ENCODE measurements at regions not wholly inside any gene's neighbourhood (a gene's known extent, or its start where the extent isn't known, plus 50 kb on each side); places are given as distances from the start of the nearest gene placed in this dataset.

DNA sequence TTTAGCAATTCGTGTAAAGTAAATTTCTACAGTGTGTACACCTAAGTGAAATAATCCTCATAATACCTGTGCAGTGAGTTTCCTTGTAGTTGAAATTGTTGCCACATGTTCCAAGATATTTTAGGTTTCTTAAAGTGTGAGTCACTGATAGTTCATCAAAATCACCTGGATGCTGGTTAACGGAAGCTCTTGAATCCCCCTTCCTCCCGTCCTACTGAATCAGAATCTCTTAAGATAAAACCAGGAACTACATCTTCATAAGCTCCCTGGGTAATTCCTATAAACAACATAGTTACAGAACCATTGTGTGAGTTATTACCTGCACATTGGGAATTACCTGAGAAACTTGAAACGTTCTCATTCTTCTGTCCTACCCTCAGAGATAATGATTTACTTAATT lies 197.4 kb upstream of the HS3ST1 start:
- Histone ChIP-seq H3K27me3 (replicated peaks) (no peaks in the 10 kb centered on the region), H3K36me3 (replicated peaks) (no peaks in the 10 kb centered on the region), H3K27ac (no peak overlapping the region), H3K4me3 (ENCODE audit: low read depth, low read length) (no peak overlapping the region)
- DNase-seq, result no peak
- TF ChIP-seq, protein P1, sequence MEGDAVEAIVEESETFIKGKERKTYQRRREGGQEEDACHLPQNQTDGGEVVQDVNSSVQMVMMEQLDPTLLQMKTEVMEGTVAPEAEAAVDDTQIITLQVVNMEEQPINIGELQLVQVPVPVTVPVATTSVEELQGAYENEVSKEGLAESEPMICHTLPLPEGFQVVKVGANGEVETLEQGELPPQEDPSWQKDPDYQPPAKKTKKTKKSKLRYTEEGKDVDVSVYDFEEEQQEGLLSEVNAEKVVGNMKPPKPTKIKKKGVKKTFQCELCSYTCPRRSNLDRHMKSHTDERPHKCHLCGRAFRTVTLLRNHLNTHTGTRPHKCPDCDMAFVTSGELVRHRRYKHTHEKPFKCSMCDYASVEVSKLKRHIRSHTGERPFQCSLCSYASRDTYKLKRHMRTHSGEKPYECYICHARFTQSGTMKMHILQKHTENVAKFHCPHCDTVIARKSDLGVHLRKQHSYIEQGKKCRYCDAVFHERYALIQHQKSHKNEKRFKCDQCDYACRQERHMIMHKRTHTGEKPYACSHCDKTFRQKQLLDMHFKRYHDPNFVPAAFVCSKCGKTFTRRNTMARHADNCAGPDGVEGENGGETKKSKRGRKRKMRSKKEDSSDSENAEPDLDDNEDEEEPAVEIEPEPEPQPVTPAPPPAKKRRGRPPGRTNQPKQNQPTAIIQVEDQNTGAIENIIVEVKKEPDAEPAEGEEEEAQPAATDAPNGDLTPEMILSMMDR (IDR thresholded peaks at IDR 0.05; ENCODE audit: low read depth, low read length, missing control alignments), result no peak
- in situ Hi-C loops (cut with HindIII; ENCODE audit: low pct_ligation_motif_present, low sequenced_read_pairs), result no loop called here

DNA sequence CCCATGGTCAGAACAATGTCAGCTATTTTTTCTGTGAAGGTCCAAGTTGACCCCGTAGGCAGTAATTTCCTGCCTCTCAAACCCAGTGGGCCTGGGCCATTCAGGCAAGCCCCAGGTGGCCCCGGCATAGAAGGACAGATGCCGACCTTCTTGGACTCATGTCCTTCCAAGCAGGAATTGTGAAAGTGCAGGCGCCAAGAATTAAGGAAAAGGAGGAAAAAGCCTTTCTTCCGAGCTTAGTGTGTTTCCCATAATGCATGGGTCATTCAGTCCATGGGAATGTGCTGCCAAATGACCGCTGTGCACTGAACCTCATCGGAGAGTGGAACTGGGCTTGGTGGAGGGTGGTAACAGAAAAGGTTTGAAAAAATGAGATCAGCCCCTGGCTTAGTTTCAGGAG lies 196.5 kb upstream of the HS3ST1 start:
- no peak overlapping the region for H3K4me3 ChIP-seq (ENCODE audit: low read depth, low read length)
- no peak for DNase-seq
- no peaks in the 10 kb centered on the region for H3K27me3 ChIP-seq (replicated peaks)
- in situ Hi-C loops (cut with HindIII; ENCODE audit: low pct_ligation_motif_present, low sequenced_read_pairs), result no loop called here
- H3K36me3 ChIP-seq (replicated peaks), result no peaks in the 10 kb centered on the region
- H3K27ac ChIP-seq, result no peak overlapping the region
- TF ChIP-seq, protein P1 (IDR thresholded peaks at IDR 0.05; ENCODE audit: low read depth, low read length, missing control alignments), result no peak

DNA sequence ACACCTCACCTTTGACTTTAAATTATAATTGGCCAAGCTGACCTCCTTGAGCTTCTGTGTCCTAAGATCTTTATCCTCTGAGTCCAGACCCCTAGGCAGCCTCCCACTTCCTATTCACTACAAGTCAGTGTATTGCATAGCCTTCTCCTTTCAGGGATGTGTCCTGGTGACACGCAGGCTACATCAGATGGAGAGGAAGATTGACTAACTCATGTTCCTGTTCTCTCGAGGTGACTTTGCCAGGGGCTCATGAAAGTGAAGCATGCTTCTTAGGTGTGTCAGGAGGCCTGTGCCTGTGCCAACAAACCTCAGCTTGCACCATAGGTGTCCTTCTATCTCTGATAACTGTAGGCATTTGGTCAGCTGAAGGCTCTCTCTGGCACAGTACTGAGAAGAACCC lies 195.7 kb upstream of the HS3ST1 start:
- DNase-seq, result no peak
- TF ChIP-seq, protein P1 (IDR thresholded peaks at IDR 0.05; ENCODE audit: low read depth, low read length, missing control alignments), result no peak
- no peaks in the 10 kb centered on the region for H3K36me3 ChIP-seq (replicated peaks)
- no peak overlapping the region for H3K4me3 ChIP-seq (ENCODE audit: low read depth, low read length)
- no peak overlapping the region for H3K27ac ChIP-seq
- in situ Hi-C loops (cut with HindIII; ENCODE audit: low pct_ligation_motif_present, low sequenced_read_pairs), result no loop called here
- H3K27me3 ChIP-seq (replicated peaks), result no peaks in the 10 kb centered on the region

DNA sequence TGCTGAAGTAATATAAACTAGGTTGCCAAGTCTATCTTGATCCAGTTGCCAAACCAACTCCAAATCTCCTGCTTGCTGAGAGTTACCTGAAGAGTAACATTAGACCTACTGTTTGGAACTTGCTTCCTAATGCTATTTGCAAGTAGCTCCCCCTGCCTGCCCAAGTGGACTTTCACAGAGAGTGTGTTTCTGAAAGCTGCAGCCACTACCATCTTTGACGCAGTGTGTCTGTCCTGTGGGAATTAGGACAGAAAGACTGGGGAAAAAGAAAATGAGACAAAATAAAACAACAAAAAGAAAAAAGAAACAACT lies 195.0 kb upstream of the HS3ST1 start:
- Histone ChIP-seq H3K4me3 (ENCODE audit: low read depth, low read length) (no peak overlapping the region), H3K27me3 (replicated peaks) (no peaks in the 10 kb centered on the region), H3K27ac (no peak overlapping the region), H3K36me3 (replicated peaks) (no peaks in the 10 kb centered on the region)
- in situ Hi-C loops (cut with HindIII; ENCODE audit: low pct_ligation_motif_present, low sequenced_read_pairs), result no loop called here
- DNase-seq, result no peak
- TF ChIP-seq, protein P1 (IDR thresholded peaks at IDR 0.05; ENCODE audit: low read depth, low read length, missing control alignments), result peak; percentile 70

DNA sequence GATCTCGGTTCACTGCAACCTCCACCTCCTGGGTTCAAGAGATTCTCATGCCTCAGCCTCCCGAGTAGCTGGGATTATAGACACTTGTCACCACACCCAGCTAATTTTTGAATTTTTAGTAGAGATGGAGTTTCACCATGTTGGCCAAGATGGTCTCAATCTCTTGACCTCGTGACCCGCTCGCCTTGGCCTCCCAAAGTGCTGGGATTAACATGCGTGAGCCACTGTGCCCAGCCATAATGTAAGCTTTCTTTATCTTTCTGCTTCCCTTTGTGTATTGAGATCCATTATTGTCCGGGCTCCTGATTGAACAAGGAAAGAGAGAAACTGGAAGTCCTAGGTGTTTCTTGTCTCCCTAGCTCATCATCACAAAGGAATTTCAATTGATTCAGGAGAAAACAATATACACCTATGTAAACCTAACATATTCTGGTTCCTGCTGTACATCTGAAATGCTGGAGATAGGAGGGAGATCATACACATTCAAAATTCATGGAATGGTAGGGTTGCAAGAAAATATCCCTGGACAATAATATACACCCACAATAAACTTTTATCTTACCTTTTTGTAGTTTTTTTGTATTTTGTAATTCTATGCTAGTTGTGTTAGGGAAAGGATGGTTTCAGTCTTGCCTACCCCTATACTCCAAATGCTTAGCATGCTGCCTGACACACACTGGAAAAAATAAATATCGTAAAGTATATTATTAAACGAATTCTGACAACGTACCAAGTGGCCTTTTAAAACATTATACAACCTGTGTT lies 194.4 kb upstream of the HS3ST1 start:
- in situ Hi-C loops (cut with HindIII; ENCODE audit: low pct_ligation_motif_present, low sequenced_read_pairs), result no loop called here
- TF ChIP-seq, protein P1 (IDR thresholded peaks at IDR 0.05; ENCODE audit: low read depth, low read length, missing control alignments), result no peak
- Histone ChIP-seq H3K27ac (no peak overlapping the region), H3K36me3 (replicated peaks) (no peaks in the 10 kb centered on the region), H3K4me3 (ENCODE audit: low read depth, low read length) (no peak overlapping the region), H3K27me3 (replicated peaks) (no peaks in the 10 kb centered on the region)
- no peak for DNase-seq

DNA sequence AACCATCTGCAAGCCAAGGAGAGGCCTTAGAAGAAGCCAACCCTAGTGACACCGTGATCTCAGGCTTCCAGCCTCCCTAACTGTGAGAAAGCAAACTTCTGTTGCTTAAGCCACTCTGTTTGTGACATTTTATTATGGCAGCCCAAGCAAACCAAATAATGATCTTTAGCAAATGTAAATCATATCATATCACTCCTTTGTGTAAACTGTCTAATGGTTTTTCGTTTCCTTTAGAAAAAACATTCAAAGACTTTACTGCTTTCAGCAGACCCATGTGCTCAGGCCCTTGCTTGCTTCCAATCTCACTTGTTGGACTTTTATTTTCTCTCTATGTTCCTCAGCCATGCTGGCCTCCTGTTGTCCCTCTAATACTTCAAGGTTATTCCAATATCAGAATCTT lies 192.2 kb upstream of the HS3ST1 start:
- in situ Hi-C loops (cut with HindIII; ENCODE audit: low pct_ligation_motif_present, low sequenced_read_pairs), result no loop called here
- no peak for DNase-seq
- H3K27me3 ChIP-seq (replicated peaks), result no peaks in the 10 kb centered on the region
- H3K36me3 ChIP-seq (replicated peaks), result no peaks in the 10 kb centered on the region
- no peak overlapping the region for H3K4me3 ChIP-seq (ENCODE audit: low read depth, low read length)
- TF ChIP-seq, protein P1 (IDR thresholded peaks at IDR 0.05; ENCODE audit: low read depth, low read length, missing control alignments), result no peak
- H3K27ac ChIP-seq, result no peak overlapping the region
